Suprapubic skin (tissue), 4 donors: ENCODE measurements at regions not wholly inside any gene's neighbourhood (a gene's known extent, or its start where the extent isn't known, plus 50 kb on each side); places are given as distances from the start of the nearest gene placed in this dataset.

Experiments
- CTCF ChIP-seq, 2 donors: fragments of 200-600 bp in 1 of 2; fragments of 450-650 bp in 1 of 2; sonication (generic) in 1 of 2; IDR thresholded peaks; one replicate each; pipeline ENCODE4 v1.5.1; 2016 to 2019; ENCODE audit warnings: antibody characterized with exemption in 2 of 2, mild to moderate bottlenecking in 1 of 2, moderate library complexity in 1 of 2
- EP300 ChIP-seq: sonication (generic); formaldehyde crosslinking; IDR thresholded peaks from one replicate; pipeline ENCODE4 v1.6.1; 2017; ENCODE audit warnings: antibody characterized with exemption
- POLR2AphosphoS5 ChIP-seq, 3 donors: sonication (generic); formaldehyde crosslinking; IDR thresholded peaks; one replicate each; pipeline ENCODE4 v1.6.1; 2017; ENCODE audit warnings: antibody characterized with exemption in 3 of 3

- no peak for TF ChIP-seq CTCF (IDR thresholded peaks at IDR 0.05)
- TF ChIP-seq POLR2AphosphoS5 (IDR thresholded peaks at IDR 0.05), result no peak
- TF ChIP-seq EP300, result no peak
Measured at GRCh38 chr3:163474766-163475165, 1603.5 kb downstream of the SI start.
